ENCODE measurements at regions not wholly inside any gene's neighbourhood (a gene's known extent, or its start where the extent isn't known, plus 50 kb on each side); places are given as distances from the start of the nearest gene placed in this dataset.
"Not testable (repeated sequence)": the region's sequence is repeated elsewhere in the genome, so short reads cannot be mapped to it uniquely, and the experiment has no call there.

DNA sequence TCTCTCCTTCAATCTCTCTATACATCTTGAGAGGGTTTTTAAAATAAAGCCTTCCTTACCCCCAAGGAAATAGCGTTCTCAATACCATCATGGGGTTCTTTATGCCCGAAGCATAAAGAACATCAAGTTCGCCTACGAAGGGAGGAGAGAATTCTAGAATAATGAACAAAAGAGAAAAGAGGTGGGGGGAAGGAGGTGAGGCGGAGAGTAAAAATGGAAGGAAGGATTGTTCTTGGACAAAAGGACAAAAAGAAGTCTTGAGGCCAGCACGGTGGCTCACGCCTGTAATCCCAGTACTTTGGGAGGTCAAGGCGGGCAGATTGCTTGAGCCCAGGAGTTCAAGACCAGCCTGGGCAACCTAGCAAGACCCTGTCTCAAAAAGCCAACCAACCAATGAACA, 319.8 kb upstream of the NCKAP5 start:
- no peak for DNase-seq

- no peak for DNase-seq
Observed at GRCh38 chr2:133888621-133889219, 320.5 kb upstream of the NCKAP5 start.

DNA sequence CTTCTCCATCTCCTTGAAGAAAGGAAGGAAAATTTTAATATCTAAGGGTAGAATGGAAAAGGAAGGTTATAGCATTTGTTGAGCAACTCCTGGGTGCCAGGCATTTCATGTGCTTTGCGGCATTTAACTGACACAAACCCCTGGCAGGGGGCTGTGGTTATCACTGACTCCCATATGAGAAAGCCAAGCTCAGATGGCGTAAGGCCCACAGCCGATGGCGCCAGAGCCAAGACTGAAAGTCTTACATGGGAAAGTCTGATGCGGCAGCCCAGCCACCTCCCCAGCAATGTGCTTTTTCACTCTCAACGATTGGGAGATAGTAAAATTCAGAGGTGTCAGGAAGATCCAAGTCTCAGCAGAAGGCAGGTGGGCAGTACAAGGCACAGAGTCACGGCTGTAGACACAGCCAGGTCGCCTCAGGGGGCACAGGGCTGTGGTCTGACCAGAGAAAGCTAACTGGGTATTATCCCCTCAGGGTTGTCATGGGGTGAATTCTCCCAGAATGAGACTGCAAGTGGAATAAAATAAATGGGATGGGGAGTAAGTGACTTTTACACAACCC, 324.2 kb upstream of the NCKAP5 start:
- no peak for DNase-seq

- no peak for DNase-seq
Observed at GRCh38 chr2:133894429-133894828, 326.2 kb upstream of the NCKAP5 start.

DNA sequence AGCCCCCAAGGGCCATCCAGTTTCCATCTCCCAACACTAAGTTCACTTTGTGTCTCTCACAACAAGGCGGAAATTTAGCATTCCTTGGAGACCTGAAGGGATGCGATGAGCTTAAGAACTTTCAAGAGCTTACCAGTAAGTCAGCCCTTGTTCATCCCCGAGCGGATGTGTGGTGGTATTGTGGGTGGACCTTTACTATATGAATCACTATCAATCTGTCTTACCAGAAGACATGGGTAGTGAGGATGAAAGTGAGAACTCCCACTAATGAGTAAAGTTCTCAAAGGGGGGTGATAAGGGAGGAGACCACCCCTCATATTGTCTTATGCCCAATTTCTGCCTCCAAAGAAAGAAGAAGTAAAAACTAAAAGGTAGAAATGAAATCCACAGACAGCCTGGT, 329.6 kb upstream of the NCKAP5 start:
- DNase-seq = not testable (repeated sequence)

- DNase-seq = no peak
Observed at GRCh38 chr2:133900909-133901308, 332.6 kb upstream of the NCKAP5 start.

- DNase-seq = no peak
Observed at GRCh38 chr2:133906396-133906795, 338.1 kb upstream of the NCKAP5 start.

GRCh38 chr2:133906926-133907325, 338.7 kb upstream of the NCKAP5 start:
- no peak for DNase-seq

DNA sequence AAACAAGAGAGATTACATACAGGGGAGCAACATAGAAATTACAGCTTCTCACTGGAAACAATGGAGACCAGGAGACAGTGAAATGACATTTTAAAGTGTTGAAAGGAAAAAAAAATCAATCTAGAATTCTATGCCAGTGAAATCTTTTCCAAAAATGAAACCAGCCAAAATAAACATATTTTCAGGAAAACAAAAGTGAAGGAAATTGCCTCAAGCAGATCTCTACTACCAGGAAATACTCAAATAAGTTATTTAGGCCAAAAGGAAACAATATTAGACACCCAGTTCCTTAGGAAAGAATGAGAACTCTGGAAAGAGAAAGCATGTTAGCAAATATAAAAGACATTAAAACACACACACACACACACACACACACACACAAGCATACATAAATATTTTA, 339.9 kb upstream of the NCKAP5 start:
- no peak for DNase-seq

GRCh38 chr2:133918141-133918540, 335.7 kb upstream of the MGAT5 start:
- no peak for DNase-seq

- DNase-seq = no peak
Observed at GRCh38 chr2:133919285-133919684, 334.6 kb upstream of the MGAT5 start.

- no peak for DNase-seq
Observed at GRCh38 chr2:133927894-133928293, 326.0 kb upstream of the MGAT5 start.

- DNase-seq = no peak
Observed at GRCh38 chr2:133936096-133936495, 317.8 kb upstream of the MGAT5 start.

- no peak for DNase-seq
Observed at GRCh38 chr2:133936601-133937000, 317.3 kb upstream of the MGAT5 start.

DNA sequence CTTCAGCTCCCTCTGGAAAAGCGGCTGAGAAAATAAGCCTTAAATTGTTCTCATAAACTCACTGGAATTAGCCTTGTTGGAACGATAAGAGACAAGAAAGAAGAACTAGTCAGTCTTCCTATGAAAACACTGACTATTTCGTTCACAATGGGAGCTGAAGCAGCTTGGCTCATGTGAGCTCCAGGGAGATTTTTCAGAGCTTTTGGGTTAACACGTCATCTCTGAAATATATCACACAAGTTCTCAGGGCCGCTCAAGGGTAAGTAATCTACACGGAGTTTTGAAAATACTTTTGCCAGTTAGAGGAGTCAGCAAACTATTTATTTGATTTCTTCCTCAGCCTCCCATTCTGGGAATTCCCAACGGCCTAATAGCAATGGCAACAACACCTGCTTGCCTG, 316.2 kb upstream of the MGAT5 start:
- no peak for DNase-seq

DNA sequence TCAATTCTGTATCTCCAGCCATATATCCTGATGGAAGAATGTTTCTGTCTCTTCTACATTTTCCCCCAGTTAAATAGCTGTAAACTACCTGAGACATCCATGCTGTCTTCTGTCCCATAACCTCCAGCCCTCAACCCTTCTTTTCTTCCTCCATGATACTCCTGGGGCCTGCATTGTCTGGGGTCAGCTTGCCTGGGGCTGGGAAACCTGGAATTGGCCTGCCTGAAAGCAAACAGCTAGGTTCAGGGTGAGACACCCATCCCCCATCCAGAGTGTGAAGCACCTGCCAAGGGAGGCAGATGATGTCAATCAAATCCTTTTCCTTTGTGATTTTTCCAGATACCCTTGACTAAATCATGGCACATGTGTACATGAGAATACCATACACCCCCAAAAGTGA, 313.7 kb upstream of the MGAT5 start:
- no peak for DNase-seq

GRCh38 chr2:133941666-133942065, 312.2 kb upstream of the MGAT5 start:
- no peak for DNase-seq

- DNase-seq = no peak
Observed at GRCh38 chr2:133942398-133942797, 311.5 kb upstream of the MGAT5 start.

GRCh38 chr2:133943108-133943507, 310.8 kb upstream of the MGAT5 start:
- DNase-seq = no peak

GRCh38 chr2:133945089-133945488, 308.8 kb upstream of the MGAT5 start:
- DNase-seq = no peak

- no peak for DNase-seq
Observed at GRCh38 chr2:133947057-133947456, 306.8 kb upstream of the MGAT5 start.

DNA sequence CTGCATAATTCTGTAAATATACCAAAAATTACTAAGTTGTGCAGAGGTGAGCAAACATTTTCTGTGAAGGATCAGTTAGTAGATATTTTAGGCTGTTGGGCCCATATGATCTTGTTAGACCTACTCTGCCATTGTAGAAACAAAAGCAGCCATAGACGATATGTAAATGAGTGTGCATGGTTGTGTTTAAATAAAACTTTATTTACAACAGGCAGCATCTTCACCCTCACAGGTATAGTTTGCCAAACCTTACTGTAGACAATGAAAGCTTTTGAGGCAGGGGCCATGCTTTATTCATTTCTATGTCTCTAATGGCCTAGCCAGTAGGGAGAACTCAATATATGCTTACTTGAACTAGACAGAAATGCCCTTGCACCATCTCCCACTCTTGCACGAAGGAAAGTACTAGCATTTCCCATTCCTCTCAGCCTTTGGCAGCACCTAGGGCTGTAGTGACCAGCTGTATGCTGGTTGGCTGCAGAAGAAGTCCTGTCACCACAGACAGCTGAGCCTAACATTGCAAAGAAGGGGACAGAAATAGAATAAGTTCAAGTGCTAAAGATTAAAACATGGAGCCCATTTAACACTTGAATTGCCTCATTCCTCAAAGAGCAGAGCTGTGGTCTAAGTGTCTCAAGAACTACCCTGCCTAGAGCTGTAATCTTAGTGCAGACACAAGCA, 305.1 kb upstream of the MGAT5 start:
- no peak for DNase-seq

DNA sequence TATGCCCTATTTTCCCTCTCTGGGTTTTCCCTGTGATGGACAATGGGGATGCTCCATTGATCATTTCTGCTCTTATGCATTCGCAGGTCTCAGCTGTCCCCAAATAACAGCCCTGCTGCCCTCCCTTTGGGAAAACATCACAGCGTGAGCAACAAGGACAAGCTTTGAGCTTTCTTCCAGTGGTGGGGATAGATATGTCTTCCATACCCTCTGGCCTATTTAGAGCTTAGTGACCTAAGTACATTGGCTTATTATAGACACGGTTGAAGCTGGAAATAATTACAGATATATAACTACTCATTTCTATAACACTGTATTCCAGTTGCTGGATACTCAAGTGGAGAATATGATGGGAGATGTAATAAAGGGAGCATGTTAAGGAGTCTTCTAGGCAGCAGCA, 304.3 kb upstream of the MGAT5 start:
- no peak for DNase-seq

DNA sequence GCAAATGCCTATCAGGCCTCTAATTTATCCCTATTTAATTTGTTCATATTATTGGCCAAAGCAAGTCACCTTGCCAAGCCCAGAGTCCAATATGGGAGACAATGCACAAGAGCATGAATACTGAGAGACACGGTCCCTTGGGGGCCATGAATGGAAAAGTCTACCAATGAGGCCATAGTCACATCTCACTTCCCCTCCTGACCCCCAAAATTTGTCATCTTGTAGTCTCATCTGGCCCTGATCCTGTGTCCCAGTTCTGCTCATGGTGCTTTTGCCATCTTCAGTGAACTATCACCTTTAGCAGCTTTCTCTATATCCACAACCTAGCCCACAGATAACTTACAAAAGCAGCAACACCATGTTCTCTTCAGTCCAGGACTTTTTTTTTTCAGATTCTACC, 302.7 kb upstream of the MGAT5 start:
- no peak for DNase-seq

DNA sequence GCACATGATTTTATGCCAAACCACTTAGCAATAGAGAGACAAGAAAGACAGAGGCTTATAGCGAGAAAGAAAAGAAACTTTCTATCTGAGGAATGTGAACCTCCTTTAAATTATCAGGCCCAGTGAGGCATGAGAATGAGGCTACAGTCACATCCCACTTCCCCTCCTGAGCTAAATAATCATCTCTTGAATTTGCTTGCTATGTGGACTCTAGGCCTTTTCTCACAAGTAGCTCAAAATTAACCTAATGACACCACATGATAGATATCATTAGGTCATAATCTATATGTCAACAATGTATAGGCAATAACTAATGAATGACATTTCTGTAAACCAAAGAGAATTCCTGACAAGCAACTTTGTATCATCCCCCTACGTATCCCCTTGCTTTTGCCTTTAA, 301.5 kb upstream of the MGAT5 start:
- DNase-seq = no peak

Measured in CD4-positive, alpha-beta T cell treated with Interferon gamma for 1 hour (primary cell).